GM13976 (cell line): ENCODE measurements at regions not wholly inside any gene's neighbourhood (a gene's known extent, or its start where the extent isn't known, plus 50 kb on each side); places are given as distances from the start of the nearest gene placed in this dataset.

Source experiments
- DNase-seq: peaks from one replicate; pipeline ENCODE4 v3.0.0; 2012; ENCODE audit warnings: low spot score
- CTCF ChIP-seq: IDR thresholded peaks from 2 replicates; pipeline ENCODE4 v1.5.1; 2012; ENCODE audit warnings: borderline replicate concordance, mild to moderate bottlenecking; ENCODE audit not compliant: insufficient read depth; ENCODE audit errors: extremely low read depth, missing control alignments, control extremely low read depth
- in situ Hi-C: fragments of 300-500 bp; cut with MboI; formaldehyde crosslinking; loops from one replicate; pipeline ENCODE4 v1.12.0; 2022; ENCODE audit warnings: low sequenced_read_pairs, mixed read lengths, inconsistent platforms; ENCODE audit not compliant: unreplicated experiment

- TF ChIP-seq CTCF = no peak
- in situ Hi-C loops = no loop called here
- DNase-seq = no peak
Measured at GRCh38 chr11:27179334-27179733, 138.7 kb downstream of the BBOX1 start.

GRCh38 chr11:27178859-27179258, 138.2 kb downstream of the BBOX1 start:
- no peak for DNase-seq
- TF ChIP-seq CTCF = no peak
- in situ Hi-C loops = no loop called here
